ENCODE measurements at regions not wholly inside any gene's neighbourhood (a gene's known extent, or its start where the extent isn't known, plus 50 kb on each side); places are given as distances from the start of the nearest gene placed in this dataset.

DNA sequence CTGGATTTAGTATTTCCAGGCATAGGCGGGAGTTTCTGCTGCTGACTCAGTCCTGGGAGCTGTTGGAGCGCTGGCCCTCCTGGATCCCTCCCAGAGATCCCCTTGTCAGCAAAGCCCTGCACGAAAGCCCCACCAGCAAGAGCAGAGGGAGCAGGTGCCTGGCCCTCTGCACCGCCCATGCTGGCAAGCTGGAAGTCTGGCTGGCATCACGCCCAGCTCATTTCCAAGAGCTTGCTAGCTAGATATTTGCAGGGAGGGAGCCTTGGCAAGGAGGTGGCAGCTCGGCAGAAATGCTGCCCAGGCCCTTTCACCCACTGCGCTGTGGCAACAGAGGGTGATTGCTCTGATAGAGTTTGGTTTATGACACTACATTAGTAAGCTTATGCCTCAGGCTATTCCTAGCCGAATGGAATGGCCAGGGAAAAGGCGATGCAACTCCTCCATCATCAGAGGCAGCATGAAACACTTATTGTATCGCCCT is 193.9 kb downstream of the EMP1 start:
- peaks cover 0 to 6% of the 10 kb centered on the region in 2 donors for H3K4me1 ChIP-seq
- no peak overlapping the region for H3K27ac ChIP-seq
- TF ChIP-seq, protein P1, sequence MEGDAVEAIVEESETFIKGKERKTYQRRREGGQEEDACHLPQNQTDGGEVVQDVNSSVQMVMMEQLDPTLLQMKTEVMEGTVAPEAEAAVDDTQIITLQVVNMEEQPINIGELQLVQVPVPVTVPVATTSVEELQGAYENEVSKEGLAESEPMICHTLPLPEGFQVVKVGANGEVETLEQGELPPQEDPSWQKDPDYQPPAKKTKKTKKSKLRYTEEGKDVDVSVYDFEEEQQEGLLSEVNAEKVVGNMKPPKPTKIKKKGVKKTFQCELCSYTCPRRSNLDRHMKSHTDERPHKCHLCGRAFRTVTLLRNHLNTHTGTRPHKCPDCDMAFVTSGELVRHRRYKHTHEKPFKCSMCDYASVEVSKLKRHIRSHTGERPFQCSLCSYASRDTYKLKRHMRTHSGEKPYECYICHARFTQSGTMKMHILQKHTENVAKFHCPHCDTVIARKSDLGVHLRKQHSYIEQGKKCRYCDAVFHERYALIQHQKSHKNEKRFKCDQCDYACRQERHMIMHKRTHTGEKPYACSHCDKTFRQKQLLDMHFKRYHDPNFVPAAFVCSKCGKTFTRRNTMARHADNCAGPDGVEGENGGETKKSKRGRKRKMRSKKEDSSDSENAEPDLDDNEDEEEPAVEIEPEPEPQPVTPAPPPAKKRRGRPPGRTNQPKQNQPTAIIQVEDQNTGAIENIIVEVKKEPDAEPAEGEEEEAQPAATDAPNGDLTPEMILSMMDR (IDR thresholded peaks at IDR 0.05) = no peak
- intact Hi-C loops (cut with DNase I) = no loop called here
- ATAC-seq (peak; percentile 97), DNase-seq (peak; percentile 49 to 89 (median 84))
- no peaks in the 10 kb centered on the region for H3K36me3 ChIP-seq
- no peak overlapping the region for H3K4me3 ChIP-seq
- no peaks in the 10 kb centered on the region for H3K9me3 ChIP-seq
- H3K27me3 ChIP-seq = peaks cover 0 to 7% of the 10 kb centered on the region in 2 donors

- ATAC-seq = no peak
- no peak overlapping the region for H3K27ac ChIP-seq
- no peak overlapping the region for H3K4me3 ChIP-seq
- H3K9me3 ChIP-seq = no peaks in the 10 kb centered on the region
- H3K4me1 ChIP-seq = peaks cover 0 to 6% of the 10 kb centered on the region in 2 donors
- intact Hi-C loops (cut with DNase I) = no loop called here
- H3K36me3 ChIP-seq = no peaks in the 10 kb centered on the region
- no peak for DNase-seq
- TF ChIP-seq, protein P1 (IDR thresholded peaks at IDR 0.05) = no peak
- H3K27me3 ChIP-seq = peaks cover 0 to 7% of the 10 kb centered on the region in 2 donors
Observed at GRCh38 chr12:13387101-13387500, 190.6 kb downstream of the EMP1 start.

DNA sequence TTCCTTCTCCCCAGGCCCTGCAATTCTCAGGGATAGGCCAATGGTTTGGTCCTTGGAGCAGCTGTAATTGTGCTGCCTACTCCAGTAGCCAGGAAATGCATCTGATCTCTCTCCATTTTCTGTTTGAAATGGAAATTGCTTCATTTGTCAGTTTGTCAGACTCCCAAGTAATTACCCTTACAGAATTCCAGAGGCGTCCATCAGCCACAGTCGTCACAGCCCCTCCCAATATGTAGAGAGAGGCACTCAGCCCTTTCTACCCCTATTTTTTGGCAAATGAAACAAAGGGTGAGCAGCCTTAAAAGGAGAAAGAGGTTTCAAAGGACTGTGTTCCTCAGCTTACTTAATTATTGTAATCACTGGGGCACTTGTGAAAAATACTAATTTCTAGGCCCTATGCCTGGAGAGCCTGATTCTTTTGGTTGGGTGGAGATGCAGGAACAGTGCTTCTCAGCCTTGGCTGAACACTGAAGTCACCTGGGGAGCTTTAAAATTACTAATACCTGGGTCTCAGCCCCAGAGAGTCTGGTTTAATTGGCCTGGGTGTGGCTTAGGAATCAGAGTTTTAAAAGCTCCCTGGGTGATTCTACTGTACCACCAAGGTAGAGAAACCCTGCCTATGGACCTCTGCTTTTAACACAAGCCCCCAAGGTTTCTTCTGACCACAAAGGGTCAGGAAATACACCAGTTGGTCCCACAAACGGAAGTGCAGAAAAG is 190.0 kb downstream of the EMP1 start:
- Histone ChIP-seq H3K4me1 (peaks cover 0 to 6% of the 10 kb centered on the region in 2 donors), H3K9me3 (no peaks in the 10 kb centered on the region), H3K27me3 (peaks cover 0 to 7% of the 10 kb centered on the region in 2 donors), H3K36me3 (no peaks in the 10 kb centered on the region), H3K27ac (no peak overlapping the region), H3K4me3 (no peak overlapping the region)
- ATAC-seq = no peak
- intact Hi-C loops (cut with DNase I) = no loop called here
- DNase-seq = no peak
- TF ChIP-seq, protein P1 (IDR thresholded peaks at IDR 0.05) = no peak

DNA sequence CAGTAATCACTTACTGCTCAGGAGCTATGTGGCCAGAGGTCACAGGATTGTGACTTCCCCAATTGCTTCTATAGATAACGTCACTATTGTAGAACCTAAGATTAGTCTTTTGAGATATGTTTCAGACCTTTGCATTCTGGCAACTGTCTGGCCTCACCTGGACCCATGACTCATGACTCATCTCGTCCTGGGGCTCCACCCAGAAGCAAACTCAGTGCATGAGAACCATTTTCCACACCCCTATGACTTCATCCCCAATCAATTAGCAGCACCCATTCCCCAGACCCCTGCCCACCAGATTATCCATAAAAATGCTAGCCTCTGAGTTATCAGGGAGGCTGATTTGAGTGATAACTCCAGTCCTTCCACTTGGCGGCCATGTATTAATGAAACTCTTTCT is 186.9 kb downstream of the EMP1 start:
- H3K27me3 ChIP-seq = peaks cover 0 to 7% of the 10 kb centered on the region in 2 donors
- H3K36me3 ChIP-seq = no peaks in the 10 kb centered on the region
- no peak overlapping the region for H3K27ac ChIP-seq
- no peak overlapping the region for H3K4me3 ChIP-seq
- H3K9me3 ChIP-seq = no peaks in the 10 kb centered on the region
- TF ChIP-seq, protein P1 (IDR thresholded peaks at IDR 0.05) = no peak
- intact Hi-C loops (cut with DNase I) = no loop called here
- DNase-seq (no peak), ATAC-seq (no peak)
- H3K4me1 ChIP-seq = no peaks in the 10 kb centered on the region

DNA sequence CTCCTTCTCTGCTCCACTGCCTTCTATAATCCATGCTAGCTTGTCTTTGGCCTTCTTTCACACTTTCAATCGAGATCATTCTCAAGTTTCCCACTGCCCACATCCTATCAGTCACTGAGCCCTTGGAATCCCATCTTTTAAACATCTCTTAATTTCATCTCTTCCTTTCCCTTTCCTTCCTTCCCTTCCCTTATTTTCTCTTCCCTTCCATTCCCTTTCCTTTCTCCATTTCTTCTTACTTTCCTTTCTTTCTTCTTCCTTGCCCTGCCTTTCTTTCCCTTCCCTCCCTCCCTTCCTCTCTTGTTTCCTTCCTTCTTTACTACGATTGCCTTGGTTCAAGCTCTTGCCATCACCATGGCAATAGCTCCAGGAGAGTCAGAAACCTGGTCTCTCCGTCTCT is 183.8 kb downstream of the EMP1 start:
- no peaks in the 10 kb centered on the region for H3K36me3 ChIP-seq
- no peak for DNase-seq
- TF ChIP-seq, protein P1 (IDR thresholded peaks at IDR 0.05) = no peak
- ATAC-seq = no peak
- H3K27me3 ChIP-seq = no peaks in the 10 kb centered on the region
- intact Hi-C loops (cut with DNase I) = no loop called here
- no peaks in the 10 kb centered on the region for H3K4me1 ChIP-seq
- no peak overlapping the region for H3K4me3 ChIP-seq
- peaks cover 0 to 7% of the 10 kb centered on the region in 2 donors for H3K9me3 ChIP-seq
- H3K27ac ChIP-seq = no peak overlapping the region
